Liver (tissue), 3 donors: ENCODE measurements at regions not wholly inside any gene's neighbourhood (a gene's known extent, or its start where the extent isn't known, plus 50 kb on each side); places are given as distances from the start of the nearest gene placed in this dataset.

Source experiments
- EGR1 ChIP-seq, 2 donors: IDR thresholded peaks; 2 replicates each; pipeline ENCODE4 v1.6.1; 2016 to 2018; ENCODE audit warnings: antibody characterized with exemption in 2 of 2, low read depth in 2 of 2
- FOXA1 ChIP-seq: IDR thresholded peaks from 2 replicates; pipeline ENCODE4 v1.6.1; 2016; ENCODE audit warnings: antibody characterized with exemption
- JUND ChIP-seq, 2 donors: IDR thresholded peaks; 2 replicates each; pipeline ENCODE4 v1.6.1; 2016; ENCODE audit warnings: antibody characterized with exemption in 2 of 2
- TF ChIP-seq, protein P1 (sequence below): fragments of 150-350 bp; IDR thresholded peaks from 2 replicates; pipeline ENCODE4 v1.5.1; 2017; ENCODE audit warnings: improper control_type of control experiment, low read depth, low read length; ENCODE audit not compliant: missing input control
- TF ChIP-seq, protein P2 (sequence below): IDR thresholded peaks from 2 replicates; pipeline ENCODE4 v1.6.1; 2016; ENCODE audit warnings: antibody characterized with exemption, mild to moderate bottlenecking
- TF ChIP-seq, protein P3 (sequence below): IDR thresholded peaks from 2 replicates; pipeline ENCODE4 v1.6.1; 2016; ENCODE audit warnings: antibody characterized with exemption
- donor health status: healthy.
- donor health status: healthy.

DNA sequence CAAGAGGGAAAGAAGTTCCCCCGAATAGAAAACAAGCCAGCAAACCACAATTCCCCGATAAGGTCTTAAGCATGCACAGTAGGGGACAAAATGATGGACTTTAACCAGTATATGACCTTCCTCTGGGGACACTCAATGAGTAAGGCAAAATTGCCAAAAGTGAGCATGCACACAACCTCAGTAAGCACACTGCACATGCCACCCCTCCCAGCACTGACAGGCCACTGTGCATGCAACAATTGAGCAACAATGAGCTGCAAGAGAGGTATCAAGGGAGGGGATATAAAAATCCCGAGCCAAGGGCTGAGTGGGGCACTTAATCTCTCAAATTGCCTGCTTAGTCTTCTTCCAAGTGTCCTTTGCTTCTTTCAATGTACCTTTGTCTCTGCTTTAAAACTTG lies 935.8 kb upstream of the SLC39A10 start:
- TF ChIP-seq, protein P1, sequence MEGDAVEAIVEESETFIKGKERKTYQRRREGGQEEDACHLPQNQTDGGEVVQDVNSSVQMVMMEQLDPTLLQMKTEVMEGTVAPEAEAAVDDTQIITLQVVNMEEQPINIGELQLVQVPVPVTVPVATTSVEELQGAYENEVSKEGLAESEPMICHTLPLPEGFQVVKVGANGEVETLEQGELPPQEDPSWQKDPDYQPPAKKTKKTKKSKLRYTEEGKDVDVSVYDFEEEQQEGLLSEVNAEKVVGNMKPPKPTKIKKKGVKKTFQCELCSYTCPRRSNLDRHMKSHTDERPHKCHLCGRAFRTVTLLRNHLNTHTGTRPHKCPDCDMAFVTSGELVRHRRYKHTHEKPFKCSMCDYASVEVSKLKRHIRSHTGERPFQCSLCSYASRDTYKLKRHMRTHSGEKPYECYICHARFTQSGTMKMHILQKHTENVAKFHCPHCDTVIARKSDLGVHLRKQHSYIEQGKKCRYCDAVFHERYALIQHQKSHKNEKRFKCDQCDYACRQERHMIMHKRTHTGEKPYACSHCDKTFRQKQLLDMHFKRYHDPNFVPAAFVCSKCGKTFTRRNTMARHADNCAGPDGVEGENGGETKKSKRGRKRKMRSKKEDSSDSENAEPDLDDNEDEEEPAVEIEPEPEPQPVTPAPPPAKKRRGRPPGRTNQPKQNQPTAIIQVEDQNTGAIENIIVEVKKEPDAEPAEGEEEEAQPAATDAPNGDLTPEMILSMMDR, result no peak
- TF ChIP-seq, protein P2, sequence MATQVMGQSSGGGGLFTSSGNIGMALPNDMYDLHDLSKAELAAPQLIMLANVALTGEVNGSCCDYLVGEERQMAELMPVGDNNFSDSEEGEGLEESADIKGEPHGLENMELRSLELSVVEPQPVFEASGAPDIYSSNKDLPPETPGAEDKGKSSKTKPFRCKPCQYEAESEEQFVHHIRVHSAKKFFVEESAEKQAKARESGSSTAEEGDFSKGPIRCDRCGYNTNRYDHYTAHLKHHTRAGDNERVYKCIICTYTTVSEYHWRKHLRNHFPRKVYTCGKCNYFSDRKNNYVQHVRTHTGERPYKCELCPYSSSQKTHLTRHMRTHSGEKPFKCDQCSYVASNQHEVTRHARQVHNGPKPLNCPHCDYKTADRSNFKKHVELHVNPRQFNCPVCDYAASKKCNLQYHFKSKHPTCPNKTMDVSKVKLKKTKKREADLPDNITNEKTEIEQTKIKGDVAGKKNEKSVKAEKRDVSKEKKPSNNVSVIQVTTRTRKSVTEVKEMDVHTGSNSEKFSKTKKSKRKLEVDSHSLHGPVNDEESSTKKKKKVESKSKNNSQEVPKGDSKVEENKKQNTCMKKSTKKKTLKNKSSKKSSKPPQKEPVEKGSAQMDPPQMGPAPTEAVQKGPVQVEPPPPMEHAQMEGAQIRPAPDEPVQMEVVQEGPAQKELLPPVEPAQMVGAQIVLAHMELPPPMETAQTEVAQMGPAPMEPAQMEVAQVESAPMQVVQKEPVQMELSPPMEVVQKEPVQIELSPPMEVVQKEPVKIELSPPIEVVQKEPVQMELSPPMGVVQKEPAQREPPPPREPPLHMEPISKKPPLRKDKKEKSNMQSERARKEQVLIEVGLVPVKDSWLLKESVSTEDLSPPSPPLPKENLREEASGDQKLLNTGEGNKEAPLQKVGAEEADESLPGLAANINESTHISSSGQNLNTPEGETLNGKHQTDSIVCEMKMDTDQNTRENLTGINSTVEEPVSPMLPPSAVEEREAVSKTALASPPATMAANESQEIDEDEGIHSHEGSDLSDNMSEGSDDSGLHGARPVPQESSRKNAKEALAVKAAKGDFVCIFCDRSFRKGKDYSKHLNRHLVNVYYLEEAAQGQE, result no peak
- no peak for TF ChIP-seq JUND (IDR thresholded peaks at IDR 0.05)
- TF ChIP-seq, protein P3, sequence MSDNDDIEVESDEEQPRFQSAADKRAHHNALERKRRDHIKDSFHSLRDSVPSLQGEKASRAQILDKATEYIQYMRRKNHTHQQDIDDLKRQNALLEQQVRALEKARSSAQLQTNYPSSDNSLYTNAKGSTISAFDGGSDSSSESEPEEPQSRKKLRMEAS, result no peak
- TF ChIP-seq FOXA1, result no peak
- TF ChIP-seq EGR1 (IDR thresholded peaks at IDR 0.05; ENCODE audit: low read depth in 2 of 2), result no peak
